Fibroblast of lung (primary cell): ENCODE measurements at regions not wholly inside any gene's neighbourhood (a gene's known extent, or its start where the extent isn't known, plus 50 kb on each side); places are given as distances from the start of the nearest gene placed in this dataset.

ENCODE experiments used
- DNase-seq, 2 donors: peaks; one replicate each; pipeline versions ENCODE4 v3.0.0 to v3.0.0-alpha.2; 2010; ENCODE audit warnings: low read depth in 2 of 2
- H2AFZ ChIP-seq: 2 replicates; pipeline ENCODE4 v1.5.1; 2012; ENCODE audit warnings: low read length, control low read depth, inconsistent platforms
- H3K27ac ChIP-seq: 2 replicates; pipeline ENCODE4 v1.5.1; 2011; ENCODE audit warnings: low read length, control low read depth; ENCODE audit not compliant: insufficient read depth
- H3K27me3 ChIP-seq: 2 replicates; pipeline ENCODE4 v1.5.1; 2011; ENCODE audit warnings: mild to moderate bottlenecking, low read length; ENCODE audit not compliant: control insufficient read depth, insufficient read depth
- H3K36me3 ChIP-seq: 2 replicates; pipeline ENCODE4 v1.5.1; 2011; ENCODE audit warnings: low read length; ENCODE audit not compliant: control insufficient read depth, insufficient read depth
- H3K4me1 ChIP-seq: 2 replicates; pipeline ENCODE4 v1.5.1; 2011; ENCODE audit warnings: low read length; ENCODE audit not compliant: control insufficient read depth, insufficient read depth; ENCODE audit errors: extremely low read depth
- H3K4me2 ChIP-seq: 2 replicates; pipeline ENCODE4 v1.5.1; 2011; ENCODE audit warnings: low read length, control low read depth; ENCODE audit not compliant: insufficient read depth; ENCODE audit errors: extremely low read depth
- H3K4me3 ChIP-seq, 4 experiments: fragments of 200-600 bp in 1 of 4; sonication (generic) in 1 of 4; replicated peaks in 1 of 4; 2 replicates each; pipeline ENCODE4 v1.5.1; 2011 to 2016; ENCODE audit warnings: low read length in 4 of 4, low read depth in 3 of 4, mild to moderate bottlenecking in 3 of 4, control low read depth in 2 of 4, inconsistent platforms in 1 of 4, mixed read lengths in 1 of 4; ENCODE audit not compliant: insufficient read depth in 1 of 4; ENCODE audit errors: control extremely low read depth in 1 of 4
- H3K79me2 ChIP-seq: 2 replicates; pipeline ENCODE4 v1.5.1; 2012; ENCODE audit warnings: mild to moderate bottlenecking, low read length, inconsistent platforms; ENCODE audit not compliant: control insufficient read depth, insufficient read depth
- H3K9ac ChIP-seq: 2 replicates; pipeline ENCODE4 v1.5.1; 2011; ENCODE audit warnings: mild to moderate bottlenecking, low read length, control low read depth; ENCODE audit not compliant: insufficient read depth
- H3K9me3 ChIP-seq: 2 replicates; pipeline ENCODE4 v1.5.1; 2012; ENCODE audit warnings: low read depth, low read length; ENCODE audit not compliant: control insufficient read depth, insufficient read depth
- H4K20me1 ChIP-seq: 2 replicates; pipeline ENCODE4 v1.5.1; 2011; ENCODE audit warnings: low read length; ENCODE audit not compliant: control insufficient read depth, insufficient read depth; ENCODE audit errors: extremely low read depth
- CTCF ChIP-seq, 2 donors: IDR thresholded peaks in 1 of 2; conservative IDR thresholded peaks in 1 of 2; 1 replicate in 1 of 2; 2 replicates in 1 of 2; pipeline ENCODE4 v1.5.1; 2011 to 2012; ENCODE audit warnings: low read length in 2 of 2, control low read depth in 1 of 2, inconsistent platforms in 1 of 2, low read depth in 1 of 2, mild to moderate bottlenecking in 1 of 2
- EZH2 ChIP-seq: IDR thresholded peaks from 2 replicates; pipeline ENCODE4 v1.5.1; 2012; ENCODE audit warnings: low read length, control low read depth, mild to moderate bottlenecking; ENCODE audit errors: missing control alignments

- Histone ChIP-seq H3K4me1 (no peaks in the 10 kb centered on the region), H4K20me1 (no peaks in the 10 kb centered on the region), H3K4me2 (no peak overlapping the region), H3K9ac (no peak overlapping the region), H3K27ac (no peak overlapping the region), H2AFZ (no peak overlapping the region), H3K4me3 (no peak overlapping the region), H3K79me2 (no peaks in the 10 kb centered on the region), H3K27me3 (no peaks in the 10 kb centered on the region), H3K36me3 (no peaks in the 10 kb centered on the region), H3K9me3 (no peaks in the 10 kb centered on the region)
- DNase-seq: peak in 1 of 2 donors; percentile 85
- no peak for TF ChIP-seq EZH2
- no peak for TF ChIP-seq CTCF (conservative IDR thresholded peaks at IDR 0.05 in 1 of 2, IDR thresholded peaks at IDR 0.05 in 1 of 2; ENCODE audit: low read depth in 1 of 2, low read length in 2 of 2)
Measured at GRCh38 chr11:127564810-127565209, 564.2 kb upstream of the KIRREL3 start.

DNA sequence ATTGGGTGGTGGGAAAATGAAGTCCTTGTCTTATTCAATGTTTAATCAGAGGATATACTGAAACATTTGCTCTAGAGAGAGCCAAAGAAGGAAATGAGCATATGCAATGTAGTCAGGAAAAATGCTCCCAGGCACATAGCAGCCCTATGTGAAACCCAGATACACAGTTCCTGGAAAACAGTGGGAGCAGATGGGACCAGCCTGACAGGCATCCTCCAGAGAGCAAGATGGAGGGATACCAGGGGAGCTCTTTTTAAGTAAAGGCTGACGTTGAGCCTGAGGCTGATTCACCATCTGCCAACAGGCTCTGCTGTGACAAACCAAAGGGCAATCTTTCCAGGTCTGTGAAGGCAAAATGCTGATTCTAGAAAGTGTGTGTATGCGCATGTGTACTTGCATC lies 559.4 kb upstream of the KIRREL3 start:
- Histone ChIP-seq H3K79me2 (no peaks in the 10 kb centered on the region), H2AFZ (no peak overlapping the region), H3K4me2 (no peak overlapping the region), H3K27me3 (no peaks in the 10 kb centered on the region), H3K9me3 (no peaks in the 10 kb centered on the region), H4K20me1 (no peaks in the 10 kb centered on the region), H3K36me3 (no peaks in the 10 kb centered on the region), H3K9ac (no peak overlapping the region), H3K4me1 (no peaks in the 10 kb centered on the region), H3K4me3 (no peak overlapping the region), H3K27ac (no peak overlapping the region)
- no peak for DNase-seq
- TF ChIP-seq CTCF (conservative IDR thresholded peaks at IDR 0.05 in 1 of 2, IDR thresholded peaks at IDR 0.05 in 1 of 2; ENCODE audit: low read depth in 1 of 2, low read length in 2 of 2) (no peak), EZH2 (no peak)

- Histone ChIP-seq H3K27ac (no peak overlapping the region), H3K9ac (no peak overlapping the region)
Measured at GRCh38 chr11:127552446-127552845, 551.9 kb upstream of the KIRREL3 start.

More at GRCh38 chr11:127552446-127552845, 551.9 kb upstream of the KIRREL3 start:
- no peak overlapping the region for H2AFZ ChIP-seq
- no peaks in the 10 kb centered on the region for H3K79me2 ChIP-seq
- H3K4me1 ChIP-seq: no peaks in the 10 kb centered on the region
- H3K36me3 ChIP-seq: no peaks in the 10 kb centered on the region
- H4K20me1 ChIP-seq: no peaks in the 10 kb centered on the region
- H3K27me3 ChIP-seq: no peaks in the 10 kb centered on the region
- no peak for TF ChIP-seq EZH2
- TF ChIP-seq CTCF (conservative IDR thresholded peaks at IDR 0.05 in 1 of 2, IDR thresholded peaks at IDR 0.05 in 1 of 2; ENCODE audit: low read depth in 1 of 2, low read length in 2 of 2): no peak
- no peaks in the 10 kb centered on the region for H3K9me3 ChIP-seq
- H3K4me2 ChIP-seq: no peak overlapping the region
- peak in 1 of 2 donors; percentile 50 for DNase-seq
- H3K4me3 ChIP-seq: no peak overlapping the region
